MM.1S (cell line): ENCODE measurements at regions not wholly inside any gene's neighbourhood (a gene's known extent, or its start where the extent isn't known, plus 50 kb on each side); places are given as distances from the start of the nearest gene placed in this dataset.

Experiments used
- CTCF ChIP-seq: fragments of 300-600 bp; sonication (generic); IDR thresholded peaks from 2 replicates; pipeline ENCODE4 v1.5.1; 2016; ENCODE audit warnings: antibody characterized with exemption, low read length, mixed read lengths
- EZH2 ChIP-seq: fragments of 300-600 bp; sonication (generic); optimal IDR thresholded peaks from 2 replicates; pipeline ENCODE3; 2017; ENCODE audit warnings: low read depth, mild to moderate bottlenecking, antibody characterized with exemption, low read length, mixed read lengths
- EZH2phosphoT487 ChIP-seq: fragments of 300-600 bp; sonication (generic); IDR thresholded peaks from 2 replicates; pipeline ENCODE4 v1.6.1; 2018; ENCODE audit warnings: antibody characterized with exemption, low read length

GRCh38 chr18:78607221-78607620, 372.4 kb upstream of the SALL3 start:
- TF ChIP-seq CTCF = no peak
- no peak for TF ChIP-seq EZH2phosphoT487
- TF ChIP-seq EZH2 = no peak
